Testis (tissue), 2 donors: ENCODE measurements at regions not wholly inside any gene's neighbourhood (a gene's known extent, or its start where the extent isn't known, plus 50 kb on each side); places are given as distances from the start of the nearest gene placed in this dataset.

Source experiments
- CTCF ChIP-seq, 3 experiments: fragments of 450-650 bp in 2 of 3; fragments of 200-600 bp in 1 of 3; sonication (generic) in 1 of 3; IDR thresholded peaks; one replicate each; pipeline ENCODE4 v1.5.1; 2016 to 2019; ENCODE audit warnings: antibody characterized with exemption in 3 of 3, mild to moderate bottlenecking in 2 of 3, moderate library complexity in 1 of 3
- POLR2A ChIP-seq: fragments of 450-650 bp; IDR thresholded peaks from one replicate; pipeline ENCODE4 v1.6.1; 2017; ENCODE audit warnings: antibody characterized with exemption, mild to moderate bottlenecking, moderate library complexity

GRCh38 chr2:57941816-57942215, 104.8 kb upstream of the VRK2 start:
- TF ChIP-seq CTCF (IDR thresholded peaks at IDR 0.05) (no peak), POLR2A (no peak)
